ENCODE measurements at regions not wholly inside any gene's neighbourhood (a gene's known extent, or its start where the extent isn't known, plus 50 kb on each side); places are given as distances from the start of the nearest gene placed in this dataset.
"Not testable (repeated sequence)": the region's sequence is repeated elsewhere in the genome, so short reads cannot be mapped to it uniquely, and the experiment has no call there.

GRCh38 chr2:13651684-13652131 is 935.0 kb downstream of the TRIB2 start:
- DNase-seq, result no peak

DNA sequence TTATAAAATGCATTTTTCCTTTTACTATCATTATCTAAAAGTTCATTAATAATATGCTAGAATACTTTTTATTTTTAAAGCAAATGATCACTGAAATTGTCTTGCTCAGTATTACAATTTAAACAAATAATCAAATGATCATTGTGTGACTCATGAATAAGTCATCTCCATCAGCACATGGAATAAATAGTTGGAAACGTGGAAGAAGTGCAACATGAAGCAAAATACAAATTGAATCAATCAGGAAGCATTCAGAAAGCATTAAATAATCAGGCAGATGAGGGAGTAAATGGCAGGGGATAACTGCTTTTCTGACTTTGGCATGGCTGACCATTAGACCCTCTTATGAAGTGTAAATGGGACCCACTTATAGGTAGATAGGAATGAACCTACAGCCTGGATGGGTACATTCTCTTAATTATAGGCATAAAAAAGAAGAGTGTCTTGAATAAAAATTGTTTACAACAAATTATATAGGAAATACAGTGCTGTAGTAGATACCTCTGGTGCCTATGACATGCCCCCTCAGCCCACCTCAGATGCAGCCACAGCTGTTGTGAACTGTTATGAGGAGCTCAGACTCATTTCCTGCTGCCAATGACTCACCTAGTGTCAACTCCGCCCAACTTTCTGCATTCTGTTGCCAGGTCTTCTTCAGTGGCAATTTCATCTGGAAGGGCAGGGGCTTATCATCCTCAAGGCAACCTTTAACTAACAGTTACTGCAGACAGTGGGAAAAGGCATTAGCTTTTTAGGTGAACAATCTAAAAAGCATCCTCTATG is 936.0 kb downstream of the TRIB2 start:
- no peak for DNase-seq

DNA sequence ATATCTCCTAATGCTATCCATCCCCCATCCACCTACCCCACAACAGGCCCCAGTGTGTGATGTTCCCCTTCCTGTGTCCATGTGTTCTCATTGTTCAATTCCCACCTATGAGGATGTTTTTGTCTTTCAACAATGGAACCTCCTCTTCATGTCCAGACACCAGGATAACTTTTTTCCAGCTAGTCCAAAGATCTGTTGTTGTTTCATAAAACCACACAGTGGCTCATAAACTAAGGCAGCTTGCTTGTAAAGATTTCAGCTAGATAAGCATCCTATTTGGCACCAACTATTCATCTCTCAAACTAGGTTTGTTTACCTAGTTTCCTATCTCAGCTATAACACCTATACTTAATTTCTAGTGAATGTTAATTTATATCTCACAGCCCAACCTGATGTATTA is 937.7 kb downstream of the TRIB2 start:
- DNase-seq, result no peak

DNA sequence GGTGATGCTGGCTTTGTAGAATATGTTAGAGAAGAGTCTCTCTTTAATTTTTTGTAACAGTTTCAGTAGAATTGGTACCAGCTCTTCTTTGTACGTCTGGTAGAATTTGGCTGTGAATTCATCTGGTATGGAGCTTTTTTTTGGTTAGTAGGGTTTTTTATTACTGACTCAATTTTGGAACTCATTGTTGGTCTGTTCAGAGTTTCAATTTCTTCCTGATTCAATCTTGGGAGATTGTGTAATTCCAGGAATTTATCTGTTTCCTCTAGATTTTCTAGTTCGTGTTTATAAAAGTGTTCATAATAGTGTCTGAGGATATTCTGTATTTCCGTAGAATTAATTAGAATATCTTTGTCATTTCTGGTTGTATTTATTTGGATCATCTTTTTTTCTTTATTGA is 943.5 kb downstream of the TRIB2 start:
- DNase-seq, result no peak

- no peak for DNase-seq
Observed at GRCh38 chr2:13662055-13662454, 945.3 kb downstream of the TRIB2 start.

- DNase-seq, result no peak
Observed at GRCh38 chr2:13666582-13667414, 950.1 kb downstream of the TRIB2 start.

GRCh38 chr2:13667415-13667757 is 950.6 kb downstream of the TRIB2 start:
- no peak for DNase-seq

GRCh38 chr2:13669607-13670006 is 952.9 kb downstream of the TRIB2 start:
- DNase-seq, result no peak

- not testable (repeated sequence) for DNase-seq
Observed at GRCh38 chr2:13673821-13674220, 957.1 kb downstream of the TRIB2 start.

- DNase-seq, result no peak
Observed at GRCh38 chr2:13676269-13676668, 956.2 kb upstream of the LRATD1 start.

DNA sequence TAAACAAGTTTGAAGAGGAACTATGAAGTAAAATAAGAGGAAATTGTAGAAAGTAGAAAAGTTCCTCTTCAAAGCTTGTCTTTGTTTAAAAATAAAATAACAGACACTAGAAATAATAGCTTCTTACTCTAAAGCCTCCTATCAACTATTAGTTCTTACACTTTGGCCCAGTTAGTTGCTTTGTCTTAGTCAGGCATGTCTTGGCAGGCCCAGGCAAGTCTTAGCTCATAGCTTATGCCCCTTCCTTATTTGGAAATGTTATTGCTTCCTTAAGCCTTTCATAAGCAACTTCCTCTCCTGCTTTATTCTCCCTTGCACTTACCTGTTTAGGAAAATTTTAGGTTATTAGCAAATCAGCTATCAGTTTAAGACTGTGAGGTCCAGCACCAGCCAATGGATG is 950.6 kb upstream of the LRATD1 start:
- no peak for DNase-seq

GRCh38 chr2:13682540-13683272 is 949.8 kb upstream of the LRATD1 start:
- no peak for DNase-seq

DNA sequence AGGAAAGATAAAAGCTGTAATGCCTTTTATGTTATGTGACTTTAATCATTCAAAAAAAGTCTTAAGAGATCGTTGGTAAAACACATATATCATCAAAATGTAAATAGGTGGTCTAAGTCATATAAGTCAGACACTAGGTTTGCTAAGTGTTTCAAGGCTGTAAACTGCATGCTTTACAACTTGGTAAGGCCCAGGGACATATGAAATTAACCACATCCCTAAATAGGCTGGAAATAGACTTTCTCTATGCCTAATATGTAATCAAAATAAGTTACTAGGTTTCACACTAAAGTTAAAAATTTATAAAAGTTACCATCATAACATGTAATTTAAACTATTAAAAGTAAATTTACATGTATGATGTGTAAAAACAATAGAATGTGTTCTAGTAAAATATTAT is 946.3 kb upstream of the LRATD1 start:
- DNase-seq, result no peak

- no peak for DNase-seq
Observed at GRCh38 chr2:13694673-13695072, 937.8 kb upstream of the LRATD1 start.

DNA sequence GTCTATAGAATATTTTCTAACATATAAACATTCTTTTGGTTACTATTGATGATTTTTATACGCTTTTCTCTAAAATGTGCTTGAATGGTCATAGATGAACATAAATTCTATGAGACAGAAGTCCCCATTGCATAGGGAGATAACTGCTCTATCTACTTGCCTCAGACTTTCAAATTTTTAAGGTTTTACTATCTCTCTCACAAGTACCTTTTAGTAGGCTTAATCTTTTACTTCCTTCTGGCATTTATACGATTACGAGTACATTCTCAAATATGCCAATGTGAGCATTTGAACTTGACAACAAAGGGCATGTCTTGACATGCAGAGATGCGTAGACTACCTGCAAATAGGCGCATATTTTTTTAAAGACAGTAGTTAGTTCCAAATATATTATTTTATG is 935.9 kb upstream of the LRATD1 start:
- no peak for DNase-seq

- no peak for DNase-seq
Observed at GRCh38 chr2:13698847-13699246, 933.7 kb upstream of the LRATD1 start.

GRCh38 chr2:13699939-13700338 is 932.6 kb upstream of the LRATD1 start:
- DNase-seq, result not testable (repeated sequence)

- DNase-seq, result no peak
Observed at GRCh38 chr2:13711154-13711553, 921.4 kb upstream of the LRATD1 start.

DNA sequence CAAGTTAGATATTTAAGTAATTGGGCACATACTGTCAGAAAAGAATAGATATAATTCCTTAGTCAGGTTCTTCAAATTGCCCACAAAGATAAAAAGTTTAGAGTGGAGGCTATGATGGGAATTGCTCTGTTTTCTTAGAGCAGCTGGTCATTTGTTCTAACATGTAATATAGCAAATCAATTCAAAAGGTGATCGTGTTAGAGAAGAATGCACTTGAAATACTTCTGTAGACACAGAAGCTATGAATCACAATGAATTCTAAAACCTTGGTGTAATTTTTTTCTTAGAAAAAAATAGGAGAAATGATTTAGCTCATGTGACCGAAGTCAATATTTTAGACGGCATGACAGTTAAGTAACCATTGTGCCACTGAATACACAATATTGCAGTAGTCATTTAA is 918.1 kb upstream of the LRATD1 start:
- DNase-seq, result no peak

GRCh38 chr2:13725945-13726344 is 906.6 kb upstream of the LRATD1 start:
- DNase-seq, result no peak

- DNase-seq, result no peak
Observed at GRCh38 chr2:13745330-13745729, 887.2 kb upstream of the LRATD1 start.

DNA sequence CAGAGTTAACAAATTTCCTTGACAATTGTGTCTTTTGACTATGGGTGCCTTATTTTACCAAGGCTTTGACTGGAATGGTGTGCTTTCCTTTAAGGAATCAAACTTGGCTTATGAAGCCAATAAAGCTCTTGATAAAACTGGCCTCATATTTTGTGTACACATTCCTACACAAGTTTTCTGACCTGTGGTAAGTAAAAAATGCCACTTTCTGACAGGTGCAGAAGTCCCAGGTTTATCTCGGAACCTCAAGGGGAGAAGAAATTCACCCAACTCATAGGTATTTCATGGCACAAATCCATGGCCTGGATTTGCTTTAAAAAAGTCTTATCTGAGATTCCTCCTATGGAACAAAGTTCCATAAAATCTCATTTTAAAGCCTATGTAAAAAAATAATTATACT is 880.6 kb upstream of the LRATD1 start:
- no peak for DNase-seq

GRCh38 chr2:13758412-13758811 is 874.1 kb upstream of the LRATD1 start:
- DNase-seq, result no peak

GRCh38 chr2:13768274-13768673 is 864.2 kb upstream of the LRATD1 start:
- DNase-seq, result no peak
